Spleen (tissue), 11 donors: ENCODE measurements at regions not wholly inside any gene's neighbourhood (a gene's known extent, or its start where the extent isn't known, plus 50 kb on each side); places are given as distances from the start of the nearest gene placed in this dataset.
A peak's percentile ranks its signal among the peaks of the same experiment; 100 is the strongest.

ENCODE experiments used
- DNase-seq: peaks from one replicate; pipeline ENCODE4 v3.0.0-alpha.2; 2020
- H3K27ac ChIP-seq, 8 donors: fragments of 200-600 bp; sonication (generic) in 7 of 8; 1 replicate in 4 of 8; 2 replicates in 4 of 8; pipeline versions ENCODE4 v1.5.0 to v1.8.0; 2016 to 2021; ENCODE audit warnings: inconsistent platforms in 4 of 8, mild to moderate bottlenecking in 4 of 8, moderate library complexity in 1 of 8
- H3K27me3 ChIP-seq, 7 donors: fragments of 200-600 bp; sonication (generic) in 6 of 7; replicated peaks in 1 of 7; 1 replicate in 4 of 7; 2 replicates in 3 of 7; pipeline versions ENCODE4 v1.5.0 to v1.8.0; 2016 to 2021; ENCODE audit warnings: inconsistent platforms in 3 of 7, mild to moderate bottlenecking in 1 of 7
- H3K36me3 ChIP-seq, 6 donors: fragments of 200-600 bp; sonication (generic) in 5 of 6; 1 replicate in 4 of 6; 2 replicates in 2 of 6; pipeline versions ENCODE4 v1.5.0 to v1.8.0; 2016 to 2021; ENCODE audit warnings: inconsistent platforms in 2 of 6
- H3K4me1 ChIP-seq, 6 donors: fragments of 200-600 bp; sonication (generic) in 5 of 6; 1 replicate in 3 of 6; 2 replicates in 3 of 6; pipeline versions ENCODE4 v1.5.0 to v1.8.0; 2016 to 2021; ENCODE audit warnings: inconsistent platforms in 3 of 6
- H3K4me3 ChIP-seq, 8 donors: fragments of 200-600 bp; sonication (generic) in 7 of 8; 1 replicate in 4 of 8; 2 replicates in 4 of 8; pipeline versions ENCODE4 v1.5.0 to v1.8.0; 2016 to 2021; ENCODE audit warnings: inconsistent platforms in 4 of 8, mild to moderate bottlenecking in 4 of 8, moderate library complexity in 2 of 8
- H3K9me3 ChIP-seq, 8 donors: fragments of 200-600 bp; sonication (generic) in 7 of 8; 1 replicate in 4 of 8; 2 replicates in 4 of 8; pipeline versions ENCODE4 v1.5.0 to v1.8.0; 2016 to 2021; ENCODE audit warnings: inconsistent platforms in 4 of 8
- CTCF ChIP-seq, 11 experiments: fragments of 200-600 bp in 7 of 11; fragments of 450-650 bp in 4 of 11; sonication (generic) in 4 of 11; IDR thresholded peaks in 8 of 11; conservative IDR thresholded peaks in 3 of 11; 1 replicate in 7 of 11; 2 replicates in 4 of 11; pipeline versions ENCODE4 v1.4.0 to v1.8.0; 2016 to 2021; ENCODE audit warnings: antibody characterized with exemption in 11 of 11, inconsistent platforms in 4 of 11, mild to moderate bottlenecking in 1 of 11
- POLR2A ChIP-seq, 3 donors: fragments of 450-650 bp; IDR thresholded peaks; one replicate each; pipeline ENCODE4 v1.5.1; 2017; ENCODE audit warnings: antibody characterized with exemption in 3 of 3, mild to moderate bottlenecking in 1 of 3
- POLR2AphosphoS5 ChIP-seq, 3 donors: sonication (generic); formaldehyde crosslinking; IDR thresholded peaks; one replicate each; pipeline ENCODE4 v1.5.1; 2017; ENCODE audit warnings: antibody characterized with exemption in 3 of 3
- WGBS, 5 donors: extraction: QIAGEN DNeasy Blood & Tissue Kit in 3 of 5; methylation state at CpG; one replicate each; pipeline versions ENCODE4 v1.1.5 to v1.1.7; 2013 to 2018; 5-methylcytosine and 5-hydroxymethylcytosine counted together
- intact Hi-C: fragments of 100-400 bp; cut with DNase I; formaldehyde crosslinking; loops from one replicate; pipeline ENCODE4 v1.15.0; 2023; ENCODE audit warnings: low total_unique reads
- donor health status: healthy with polysubstance abuse.
- donor health status: DM: no; HTN: no; CAD: no; lungs with moderate emphysema.
- donor health status: DM: no; HTN: no; CAD: no.
- donor health status: Bipolar disorder and iron deficiency.
- donor health status: healthy.
- donor health status: DM: no; HTN: no; CAD: no.
- donor health status: DM: yes; HTN: yes; CAD: no.

- Histone ChIP-seq H3K4me3 (no peak overlapping the region), H3K36me3 (no peaks in the 10 kb centered on the region), H3K27me3 (no peaks in the 10 kb centered on the region), H3K9me3 (peaks cover 0 to 37% (median 30%) of the 10 kb centered on the region in 8 donors), H3K27ac (no peak overlapping the region), H3K4me1 (no peaks in the 10 kb centered on the region)
- 88 to 96% (median 93%) methylated on average over 5 of the region's 5 CpGs for WGBS, 5 donors
- TF ChIP-seq POLR2A (IDR thresholded peaks at IDR 0.05) (no peak), POLR2AphosphoS5 (IDR thresholded peaks at IDR 0.05) (no peak), CTCF (IDR thresholded peaks at IDR 0.05 in 8 of 11, conservative IDR thresholded peaks at IDR 0.05 in 3 of 11) (no peak)
- intact Hi-C loops = no loop called here
- no peak for DNase-seq
These were observed 128.7 kb downstream of the VAPA start for GRCh38 chr18:10042492-10042891.

- TF ChIP-seq POLR2A (IDR thresholded peaks at IDR 0.05) (no peak), POLR2AphosphoS5 (IDR thresholded peaks at IDR 0.05) (no peak)
- DNase-seq = no peak
- intact Hi-C loops = no loop called here
- Histone ChIP-seq H3K4me1 (no peaks in the 10 kb centered on the region), H3K9me3 (peaks cover 0 to 37% (median 30%) of the 10 kb centered on the region in 8 donors), H3K27ac (no peak overlapping the region), H3K27me3 (no peaks in the 10 kb centered on the region), H3K36me3 (no peaks in the 10 kb centered on the region), H3K4me3 (no peak overlapping the region)
- WGBS, 5 donors = 79 to 94% (median 83%) methylated on average over 1 of the region's 1 CpG
These were observed 130.2 kb downstream of the VAPA start for GRCh38 chr18:10044054-10044453.

GRCh38 chr18:10045296-10045891 lies 131.6 kb downstream of the VAPA start:
- H3K27me3 ChIP-seq = no peaks in the 10 kb centered on the region
- H3K4me1 ChIP-seq = no peaks in the 10 kb centered on the region
- peaks cover 0 to 37% (median 30%) of the 10 kb centered on the region in 8 donors for H3K9me3 ChIP-seq
- no peak overlapping the region for H3K4me3 ChIP-seq
- no peaks in the 10 kb centered on the region for H3K36me3 ChIP-seq
- DNase-seq = no peak
- WGBS, 5 donors = 95 to 97% (median 95%) methylated on average over 18 to 23 of the region's 23 CpGs
- H3K27ac ChIP-seq = no peak overlapping the region
- intact Hi-C loops = no loop called here
- TF ChIP-seq CTCF (IDR thresholded peaks at IDR 0.05 in 8 of 11, conservative IDR thresholded peaks at IDR 0.05 in 3 of 11) (no peak), POLR2AphosphoS5 (IDR thresholded peaks at IDR 0.05) (no peak), POLR2A (IDR thresholded peaks at IDR 0.05) (no peak)

GRCh38 chr18:10046178-10046807 lies 132.5 kb downstream of the VAPA start:
- 90 to 97% (median 95%) methylated on average over 13 of the region's 13 CpGs for WGBS, 5 donors
- TF ChIP-seq POLR2A (IDR thresholded peaks at IDR 0.05) (no peak), CTCF (IDR thresholded peaks at IDR 0.05 in 8 of 11, conservative IDR thresholded peaks at IDR 0.05 in 3 of 11) (no peak), POLR2AphosphoS5 (IDR thresholded peaks at IDR 0.05) (no peak)
- H3K9me3 ChIP-seq = peaks cover 0 to 30% (median 28%) of the 10 kb centered on the region in 8 donors
- DNase-seq = peak; percentile 23
- H3K36me3 ChIP-seq = no peaks in the 10 kb centered on the region
- H3K4me1 ChIP-seq = no peaks in the 10 kb centered on the region
- no peak overlapping the region for H3K4me3 ChIP-seq
- intact Hi-C loops = no loop called here
- H3K27ac ChIP-seq = no peak overlapping the region
- H3K27me3 ChIP-seq = no peaks in the 10 kb centered on the region
